Fibroblast of skin of back (primary cell): ENCODE measurements at regions not wholly inside any gene's neighbourhood (a gene's known extent, or its start where the extent isn't known, plus 50 kb on each side); places are given as distances from the start of the nearest gene placed in this dataset.
A peak's percentile ranks its signal among the peaks of the same experiment; 100 is the strongest.

Experiments used
- DNase-seq: peaks from one replicate; pipeline ENCODE4 v3.0.0-alpha.2; 2013

DNA sequence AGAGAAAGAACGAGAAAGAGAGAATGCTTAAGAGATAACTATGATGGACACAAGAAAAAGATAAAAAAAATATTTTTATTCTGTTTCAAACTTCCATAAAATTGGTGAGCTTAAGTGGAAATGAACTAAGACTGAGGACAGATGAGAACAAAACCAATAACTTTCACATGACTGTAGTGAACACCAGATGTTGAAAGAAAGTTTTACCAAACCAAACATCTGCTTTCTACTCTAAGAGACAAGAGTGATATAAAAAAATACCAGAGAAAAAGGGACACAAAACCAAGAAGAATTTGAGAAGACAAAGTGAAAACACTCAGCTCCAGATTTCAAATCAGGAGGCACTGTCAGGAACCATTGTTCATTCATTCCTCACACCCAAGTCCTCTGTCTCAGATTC lies 147.9 kb downstream of the IMPG2 start:
- DNase-seq, result no peak

DNA sequence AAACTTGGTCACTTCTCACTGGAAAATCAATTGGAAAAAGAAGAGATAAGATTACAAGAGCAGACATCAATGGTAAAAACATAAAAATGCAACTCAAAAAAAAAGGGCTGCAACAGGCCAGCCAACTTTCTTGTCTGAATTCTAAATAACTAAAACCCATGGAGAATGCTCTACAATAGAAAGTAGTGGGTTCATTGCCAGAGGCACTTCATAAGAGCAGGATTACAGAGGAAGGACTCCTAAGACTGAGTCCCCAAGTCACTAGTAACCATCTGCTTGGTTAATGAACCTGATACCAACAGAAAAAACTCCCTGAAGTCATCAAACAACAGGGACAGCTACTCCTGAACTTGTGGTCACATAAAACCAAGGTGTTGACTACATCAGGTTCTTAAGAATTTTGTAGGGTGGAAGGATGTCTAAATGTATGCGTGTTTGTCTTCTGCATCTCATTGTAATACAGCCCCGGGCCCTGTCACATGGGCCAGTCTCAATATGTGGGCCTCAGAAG lies 148.6 kb downstream of the IMPG2 start:
- no peak for DNase-seq

DNA sequence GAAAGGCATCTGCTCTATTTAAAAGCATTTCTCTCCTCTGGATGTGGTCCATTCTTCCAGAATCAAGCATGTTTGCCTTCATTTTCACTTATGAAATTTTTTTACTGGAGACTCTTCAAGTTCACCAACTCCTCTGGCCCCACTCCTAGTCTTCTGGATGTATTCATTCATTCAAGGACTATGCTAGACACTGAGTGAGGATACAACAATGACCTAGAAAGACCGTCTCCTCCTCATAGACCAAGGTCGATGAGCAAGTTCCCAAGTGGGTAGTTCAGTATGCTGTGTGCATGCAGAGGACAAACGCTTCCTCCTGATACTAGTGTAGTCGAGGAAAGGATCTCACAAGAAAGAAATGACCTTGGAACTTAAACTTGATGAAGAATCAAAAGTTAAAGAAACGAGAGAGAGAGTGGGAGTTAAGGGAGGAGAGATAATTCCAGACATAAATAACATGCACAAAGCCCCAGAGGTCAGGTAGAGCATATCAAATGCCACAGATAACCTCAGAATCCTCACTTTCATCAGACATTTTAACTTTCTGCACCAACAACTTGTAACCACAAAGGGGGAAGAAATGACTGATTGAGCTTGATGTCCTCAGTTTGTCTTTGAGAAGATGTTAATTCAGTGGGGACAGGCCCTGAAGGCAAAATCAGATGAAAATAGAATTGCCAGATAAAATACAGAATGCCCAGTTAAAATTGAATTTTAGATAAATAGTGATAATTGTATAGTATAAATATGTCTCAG lies 149.4 kb downstream of the IMPG2 start:
- DNase-seq, result no peak

DNA sequence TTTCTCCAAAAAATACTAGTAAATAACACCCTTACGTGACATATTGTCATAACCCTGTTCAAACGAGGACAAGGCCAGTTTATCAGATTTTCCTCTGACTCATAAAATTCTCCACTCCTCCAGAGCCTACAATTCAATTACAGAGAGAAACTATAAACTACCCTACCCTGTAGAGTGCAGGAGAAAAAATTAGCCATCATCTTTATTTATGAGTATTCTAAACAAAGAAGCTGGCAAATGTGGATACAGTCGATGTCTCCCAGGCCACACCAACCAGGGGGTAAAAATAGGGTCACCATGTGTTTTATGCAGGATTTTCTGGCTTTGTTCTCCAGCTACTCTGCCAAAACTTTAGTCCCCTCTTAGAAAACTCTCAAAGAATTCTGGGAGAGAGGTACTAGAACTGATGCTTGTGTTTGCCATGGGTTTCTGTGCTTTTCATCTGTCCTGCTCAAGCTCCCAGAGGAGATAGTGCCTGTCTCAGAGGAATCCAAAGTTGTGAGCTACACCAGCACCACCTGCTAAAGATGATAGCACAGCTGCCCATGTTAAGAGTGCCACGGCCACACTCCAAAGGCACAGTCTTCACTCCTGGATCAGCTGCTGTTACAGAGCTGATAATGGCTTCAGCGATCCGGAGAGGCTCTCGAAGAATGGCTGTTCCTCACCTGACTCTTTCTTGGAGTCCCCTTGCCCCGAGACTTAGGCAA lies 150.2 kb downstream of the IMPG2 start:
- DNase-seq, result no peak

DNA sequence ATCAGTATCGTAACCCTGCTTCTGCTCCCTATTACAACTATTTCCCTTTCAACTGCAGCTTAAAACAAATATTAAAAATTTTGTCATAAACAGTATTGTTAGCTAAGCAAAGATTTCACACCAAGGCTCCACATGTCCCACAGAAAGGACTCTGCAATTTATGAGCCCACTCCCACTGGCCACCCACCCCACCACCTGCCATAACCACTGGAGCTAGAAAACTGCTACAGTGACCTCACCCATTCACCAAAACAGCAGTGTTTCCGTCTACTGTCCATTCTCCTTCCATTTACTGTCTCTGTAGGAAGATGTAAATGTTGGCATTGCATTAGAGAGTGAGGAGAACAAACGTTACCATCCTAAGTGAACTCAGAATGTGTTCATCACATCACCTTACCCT lies 150.9 kb downstream of the IMPG2 start:
- DNase-seq, result no peak

DNA sequence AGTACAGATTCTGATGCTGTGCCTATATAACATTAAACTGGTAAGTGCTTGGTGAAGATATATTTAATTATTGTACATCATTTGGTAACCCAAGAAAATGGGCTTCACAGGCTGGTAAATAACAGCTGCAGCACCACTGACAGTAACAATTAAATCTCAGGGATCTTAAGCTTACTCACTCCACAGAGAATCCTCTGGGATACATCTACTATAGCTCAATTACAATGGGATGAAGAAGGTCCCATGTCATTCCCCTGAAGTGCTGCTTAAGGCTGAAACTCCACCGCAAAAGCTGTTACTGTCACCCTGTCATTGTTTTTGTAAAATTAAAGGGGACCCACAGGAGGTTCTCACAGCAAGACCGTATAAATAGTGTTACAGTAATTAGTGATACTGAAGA lies 153.0 kb downstream of the IMPG2 start:
- DNase-seq, result no peak

DNA sequence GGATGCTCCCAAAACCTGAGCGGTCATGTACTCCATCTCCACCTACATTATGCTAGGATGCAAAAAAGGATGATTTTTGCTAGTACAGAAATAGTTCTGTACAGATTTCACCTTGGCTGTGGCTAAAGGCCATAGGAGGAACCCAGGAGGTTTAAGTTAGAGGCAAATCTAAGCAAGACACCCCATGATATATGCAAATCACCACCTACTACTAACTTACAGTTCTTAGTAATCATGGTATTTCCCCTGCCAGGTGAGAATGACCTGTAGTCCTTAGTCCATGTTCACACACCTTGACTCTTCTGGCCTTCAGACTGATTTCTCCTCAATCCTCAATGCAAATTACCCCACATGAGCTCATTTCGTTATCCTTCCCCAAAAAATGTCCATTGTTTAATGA lies 154.2 kb downstream of the IMPG2 start:
- no peak for DNase-seq

DNA sequence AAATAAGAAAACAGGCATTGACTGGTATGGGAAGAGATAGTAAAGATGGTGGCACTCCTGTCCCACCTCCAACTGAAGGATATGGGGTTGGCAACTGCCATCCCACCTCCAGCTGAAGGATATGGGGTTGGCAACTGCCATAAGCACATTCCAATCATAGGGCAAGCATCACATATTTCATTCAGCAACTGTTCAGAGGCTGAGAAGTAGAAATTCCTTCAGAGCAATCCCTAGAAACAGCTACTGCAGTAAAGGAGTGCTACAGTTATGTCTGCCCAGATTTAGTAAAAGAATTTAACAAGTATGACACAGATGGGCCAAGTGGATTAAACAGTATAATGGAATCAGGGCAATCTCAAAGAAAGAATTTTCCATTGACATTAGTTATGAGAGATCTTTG lies 156.8 kb downstream of the IMPG2 start:
- DNase-seq, result peak; percentile 59

DNA sequence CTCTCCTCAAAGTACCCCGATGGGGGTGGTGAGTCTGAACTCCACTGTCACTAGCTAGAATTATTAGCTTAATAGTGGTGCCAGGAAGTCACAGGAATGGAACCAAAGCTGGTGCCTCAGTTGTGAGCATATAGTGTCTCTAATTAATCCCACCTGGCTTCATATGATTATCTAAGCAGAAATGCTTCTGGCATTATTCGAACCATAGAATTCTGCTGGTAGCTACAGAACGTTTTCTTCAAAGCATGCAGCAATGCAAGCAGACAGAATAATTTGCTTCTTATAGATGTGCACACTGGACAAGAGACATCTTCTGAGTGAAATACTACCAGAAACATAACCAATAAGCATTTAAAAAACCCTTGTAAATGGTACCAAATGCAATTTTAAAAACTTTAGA lies 160.9 kb downstream of the IMPG2 start:
- DNase-seq, result no peak

DNA sequence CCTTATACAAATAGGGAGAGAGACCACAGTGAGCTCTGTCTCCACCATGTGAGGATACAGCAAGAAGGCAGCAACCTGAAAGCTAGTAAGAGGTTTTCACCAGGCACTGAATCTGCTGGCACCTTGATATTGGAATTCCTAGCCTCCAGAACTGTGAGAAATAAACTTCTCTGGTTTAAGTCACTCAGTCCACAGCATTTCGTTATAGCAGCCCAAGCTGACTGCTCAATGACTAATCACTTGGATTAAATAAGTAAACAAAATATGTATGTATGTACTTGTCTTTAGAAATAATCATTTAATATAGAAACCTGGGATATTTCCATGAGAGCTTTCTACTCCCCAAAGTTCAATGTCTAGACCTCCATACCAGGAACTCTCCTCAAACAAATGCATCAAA lies 162.0 kb downstream of the IMPG2 start:
- no peak for DNase-seq

DNA sequence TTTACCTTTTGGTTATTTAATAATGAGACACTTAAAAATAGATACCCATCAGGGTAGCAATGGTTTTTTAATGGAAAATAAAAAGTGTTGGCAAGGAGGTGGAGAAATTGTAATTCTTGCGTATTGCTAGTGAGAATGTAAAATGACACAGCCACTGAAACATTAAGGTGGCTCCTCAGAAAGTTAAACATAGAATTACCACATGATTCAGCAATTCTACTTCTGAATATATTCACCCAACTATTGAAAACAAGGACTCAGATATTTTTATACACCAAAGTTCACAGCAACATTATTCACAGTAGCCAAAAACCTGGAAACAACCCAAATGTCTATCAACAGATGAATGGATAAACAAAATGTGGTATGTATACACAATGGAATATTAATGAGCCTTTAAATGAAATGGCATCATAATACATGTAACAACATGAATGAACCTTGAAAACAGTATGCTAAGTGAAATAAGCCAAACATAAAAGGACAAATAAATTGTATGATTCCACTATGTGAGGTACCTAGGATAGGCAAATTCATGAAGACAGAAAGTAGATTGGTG lies 163.5 kb downstream of the IMPG2 start:
- DNase-seq, result no peak

DNA sequence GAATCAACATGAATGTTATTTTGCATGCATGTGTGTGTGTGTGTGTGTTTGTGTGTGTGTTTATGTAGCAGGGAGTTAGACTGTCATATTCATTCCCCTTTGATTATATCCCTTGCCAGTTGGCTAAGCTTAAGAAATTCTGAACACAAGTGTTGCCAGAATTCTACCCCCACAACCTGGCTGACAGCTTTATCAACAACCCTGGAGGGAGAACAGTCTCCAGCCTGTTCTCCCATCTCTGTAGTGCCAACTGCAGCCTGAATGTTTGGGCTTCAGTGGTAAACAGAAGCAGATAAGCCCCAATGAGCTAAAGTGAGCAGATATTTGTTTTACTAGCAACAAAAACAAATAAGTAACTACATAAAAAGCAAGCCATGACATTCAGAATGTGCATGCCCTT lies 162.6 kb upstream of the ABI3BP start:
- no peak for DNase-seq

DNA sequence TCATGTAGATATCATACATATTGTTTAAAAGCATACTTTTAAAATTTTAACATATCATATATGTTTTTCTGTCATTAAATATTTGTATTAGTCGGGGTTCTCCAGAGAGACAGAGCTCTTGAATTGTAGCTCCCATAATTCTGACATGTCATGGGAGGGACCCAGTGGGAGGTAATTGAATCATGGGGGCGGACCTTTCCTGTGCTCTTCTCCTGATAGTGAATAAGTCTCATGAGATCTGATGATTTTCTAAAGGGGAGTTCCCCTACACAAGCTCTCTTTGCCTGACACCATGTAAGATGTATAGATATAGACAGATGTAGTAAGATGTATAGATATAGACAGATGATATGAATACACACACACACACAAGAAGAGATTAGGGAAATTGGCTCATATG lies 161.2 kb upstream of the ABI3BP start:
- no peak for DNase-seq

DNA sequence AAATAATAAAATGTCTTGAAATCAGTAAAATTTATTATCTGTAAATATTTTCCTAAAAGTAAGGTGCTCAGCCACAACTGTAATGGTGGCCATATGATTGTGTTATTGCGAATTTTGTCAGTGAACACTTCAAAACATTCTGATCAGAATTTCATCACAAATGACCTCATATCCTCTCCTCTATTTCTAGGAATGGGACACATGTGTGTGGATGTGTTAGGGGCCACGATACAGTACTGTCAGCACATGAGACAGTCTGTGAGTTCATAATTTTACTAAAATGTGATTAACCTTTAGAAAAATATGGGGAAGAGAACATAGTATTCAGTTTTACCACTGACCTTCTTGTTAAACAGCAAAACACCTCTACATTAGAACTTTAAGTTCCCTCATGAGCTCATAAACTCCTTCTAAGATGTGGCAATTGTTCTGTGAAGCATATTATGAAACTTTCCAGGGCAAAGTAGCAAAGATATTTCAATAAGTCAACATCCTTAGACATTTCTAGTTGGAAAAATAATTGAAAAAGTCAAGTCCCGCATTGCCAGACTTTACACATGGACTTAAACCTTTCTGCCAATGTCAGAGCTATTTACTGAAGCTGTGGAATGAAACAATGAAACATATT lies 158.2 kb upstream of the ABI3BP start:
- no peak for DNase-seq

DNA sequence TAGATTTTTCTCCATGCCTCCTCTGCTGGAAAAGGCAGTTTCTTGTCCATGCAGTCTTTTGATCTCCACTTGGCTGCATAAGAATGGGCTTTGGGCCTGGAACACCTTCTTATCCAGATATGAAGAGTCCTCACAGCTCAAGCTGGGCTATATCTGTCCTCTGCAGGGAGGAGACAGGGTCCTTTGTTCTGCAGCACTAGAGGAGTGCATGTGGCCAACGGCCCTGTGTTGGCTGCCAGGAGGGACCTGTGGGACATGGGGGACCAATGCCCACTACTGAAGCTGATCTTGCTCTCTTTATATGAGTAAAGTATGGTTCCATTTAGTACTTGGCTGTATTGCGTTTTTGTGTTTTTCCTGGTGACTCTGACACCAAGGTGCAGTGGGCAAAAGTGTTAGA lies 157.3 kb upstream of the ABI3BP start:
- DNase-seq, result no peak

DNA sequence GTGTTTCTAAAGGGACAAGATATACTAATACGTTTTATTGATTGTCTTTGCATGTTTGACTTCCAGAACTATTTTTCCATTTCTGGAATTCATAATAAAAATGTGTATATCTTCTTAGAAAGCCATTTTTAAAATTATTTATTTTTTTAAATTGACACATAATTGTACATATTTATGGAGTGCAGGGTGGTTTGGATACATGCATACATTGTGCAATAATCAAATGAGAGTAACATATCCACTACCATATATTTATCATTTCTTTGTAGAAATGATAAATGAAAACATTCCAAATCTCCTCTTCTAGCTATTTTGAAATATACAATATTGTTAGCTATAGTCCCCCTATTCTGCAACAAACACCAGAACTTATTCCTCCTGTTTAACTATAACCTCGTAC lies 156.5 kb upstream of the ABI3BP start:
- no peak for DNase-seq

DNA sequence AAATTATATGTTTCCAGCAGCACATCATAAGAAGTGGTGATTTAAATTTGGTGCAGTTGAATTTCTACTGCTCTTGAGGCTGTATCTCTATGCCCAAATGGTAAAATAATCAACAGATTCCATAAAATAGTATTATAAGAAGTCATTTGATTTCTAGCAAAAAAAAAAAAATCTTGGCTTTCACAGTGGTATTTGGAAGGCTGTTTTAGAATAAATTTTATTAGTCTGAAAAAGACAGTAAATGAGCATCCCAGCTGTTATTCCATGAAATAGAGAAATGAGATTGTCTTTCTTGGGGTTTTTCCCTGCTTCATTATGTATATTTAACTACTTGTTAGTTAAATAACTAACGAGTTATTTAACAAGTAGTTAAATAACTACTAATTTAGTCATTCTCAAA lies 156.0 kb upstream of the ABI3BP start:
- DNase-seq, result no peak

DNA sequence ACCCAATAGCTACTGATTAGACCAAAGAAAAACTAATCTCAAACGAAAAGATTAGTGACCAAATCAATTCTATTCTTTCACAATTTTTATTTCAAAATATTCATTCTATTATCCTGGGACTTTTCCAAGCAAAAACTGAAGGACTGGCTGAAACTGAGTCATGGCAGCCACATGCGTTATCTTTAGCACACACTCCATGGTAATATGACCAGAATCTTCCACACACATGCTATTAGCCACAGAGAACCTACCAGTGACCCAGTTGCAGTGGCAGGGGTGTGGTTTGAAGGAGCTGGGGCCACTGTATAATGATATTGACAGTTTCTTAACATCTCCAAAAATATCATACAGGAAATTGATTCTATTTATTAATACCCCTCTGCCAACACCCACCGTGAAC lies 154.8 kb upstream of the ABI3BP start:
- no peak for DNase-seq

DNA sequence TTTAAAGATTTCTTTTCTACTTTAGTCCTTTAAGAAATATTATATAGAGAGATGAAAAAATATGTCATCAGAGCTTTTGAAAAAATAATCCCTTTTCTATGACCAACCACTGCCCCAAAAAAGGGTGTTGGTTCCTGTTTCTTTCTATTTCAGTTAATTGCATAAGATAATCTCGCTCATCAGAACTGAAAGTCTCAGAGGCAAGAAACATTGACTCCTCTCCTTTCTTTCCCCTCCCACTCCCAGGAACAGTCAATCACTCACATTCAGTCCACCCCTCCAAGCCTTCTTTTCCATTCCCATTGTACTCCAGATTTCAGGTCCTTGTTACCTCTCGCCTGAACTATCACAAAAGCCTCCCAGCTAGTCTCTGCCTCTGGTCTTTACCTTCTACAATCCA lies 153.7 kb upstream of the ABI3BP start:
- DNase-seq, result no peak

DNA sequence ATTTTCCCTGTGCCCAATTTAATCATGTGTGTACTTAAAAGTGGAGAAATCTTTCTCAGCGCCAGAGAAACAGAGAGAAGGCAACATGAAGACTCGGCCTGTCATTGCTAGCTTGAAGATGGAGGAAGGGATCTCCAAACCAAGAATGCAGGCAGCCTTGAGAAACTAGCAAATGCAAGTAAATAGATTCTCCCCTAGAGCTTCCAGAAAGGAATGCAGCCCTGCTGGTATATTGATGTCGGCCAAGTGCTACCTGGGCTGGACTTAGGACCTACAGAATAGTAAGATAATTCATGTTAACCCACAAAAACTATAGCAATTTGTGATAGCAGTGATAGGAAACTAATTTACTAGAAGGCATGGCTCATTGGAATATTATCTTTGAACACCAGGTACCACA lies 150.9 kb upstream of the ABI3BP start:
- no peak for DNase-seq

DNA sequence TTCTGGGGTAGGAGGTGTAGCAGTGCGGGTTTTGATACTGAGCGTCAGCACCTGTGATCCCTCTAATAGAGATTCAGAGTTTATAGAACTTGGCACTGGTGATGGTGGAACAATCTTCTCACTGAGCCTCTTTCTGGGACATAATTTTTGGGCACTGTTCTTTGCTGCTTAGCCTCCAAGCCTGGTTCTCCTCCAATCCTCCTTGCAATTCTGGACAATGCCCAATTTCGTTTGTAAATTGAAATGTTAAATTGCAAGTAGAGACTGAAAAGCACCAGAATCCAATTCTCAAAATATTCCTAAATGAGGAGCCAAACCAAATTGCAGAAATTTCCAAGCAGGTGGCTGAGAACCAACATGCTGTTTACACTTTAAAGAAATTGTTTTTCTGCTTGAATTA lies 149.8 kb upstream of the ABI3BP start:
- DNase-seq, result no peak

DNA sequence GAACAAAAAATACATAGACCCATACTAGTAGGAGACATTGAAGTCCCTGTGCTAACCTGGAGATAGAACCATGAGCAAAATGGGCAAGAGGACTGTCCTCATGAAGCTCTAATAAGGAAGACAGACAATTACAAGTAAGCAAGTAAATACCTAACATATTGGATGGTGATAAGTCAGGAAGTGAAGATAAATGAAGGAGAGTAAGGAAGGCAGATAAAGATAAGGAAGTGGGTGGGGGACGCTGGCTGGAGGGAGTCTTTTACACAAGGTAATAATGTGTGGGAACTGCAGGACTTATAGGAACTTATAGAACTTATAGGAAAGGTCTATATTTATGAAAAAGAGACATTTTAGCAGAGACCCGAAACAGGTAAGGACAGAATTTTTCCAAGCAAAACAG lies 148.9 kb upstream of the ABI3BP start:
- DNase-seq, result no peak

DNA sequence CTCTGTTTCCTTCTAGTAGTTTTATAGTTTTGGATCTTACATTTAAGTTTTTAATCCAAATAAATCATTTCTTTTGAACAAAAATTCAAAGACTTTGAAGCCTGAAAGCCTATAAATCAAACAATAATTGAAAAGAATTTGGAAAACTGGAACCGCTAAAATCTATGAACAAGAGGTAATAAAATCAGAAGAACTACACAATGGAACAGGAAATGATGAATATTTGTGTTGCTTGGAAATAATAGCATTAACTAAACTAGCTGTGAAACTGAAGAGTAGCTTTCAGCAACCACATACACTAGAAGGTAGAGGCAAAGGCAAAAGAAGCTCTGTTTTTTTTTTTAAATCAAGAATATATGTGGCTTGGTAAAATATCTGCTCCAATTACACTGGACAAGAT lies 147.9 kb upstream of the ABI3BP start:
- DNase-seq, result no peak

DNA sequence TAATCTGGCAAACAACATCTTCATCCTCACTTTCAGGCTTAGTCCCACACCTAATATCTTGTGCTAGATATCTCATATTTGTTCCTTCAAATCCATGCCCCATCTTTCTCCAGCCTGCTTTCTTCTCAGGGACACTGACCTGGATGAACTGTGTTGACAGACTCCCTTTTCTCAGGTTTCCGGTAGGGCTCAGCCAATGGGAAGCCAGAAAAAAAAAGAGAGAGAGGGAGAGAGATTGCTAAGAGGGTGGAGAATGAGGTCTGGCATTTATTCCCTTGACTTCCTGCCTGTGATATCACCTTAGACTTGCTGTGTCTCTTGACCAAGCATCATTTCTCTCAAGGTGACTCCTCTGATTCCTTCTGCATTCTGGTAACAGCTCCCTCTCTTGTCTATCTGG lies 145.6 kb upstream of the ABI3BP start:
- DNase-seq, result no peak
